ENCODE measurements at regions not wholly inside any gene's neighbourhood (a gene's known extent, or its start where the extent isn't known, plus 50 kb on each side); places are given as distances from the start of the nearest gene placed in this dataset.

- TF ChIP-seq YY1 (IDR thresholded peaks at IDR 0.05; ENCODE audit: low read depth): no peak
- TF ChIP-seq CEBPB (IDR thresholded peaks at IDR 0.05): no peak
- no peak for TF ChIP-seq REST (IDR thresholded peaks at IDR 0.05; ENCODE audit: low read depth)
- no peak for TF ChIP-seq EP300 (IDR thresholded peaks at IDR 0.05; ENCODE audit: borderline replicate concordance)
Observed at GRCh38 chr1:187226396-187226795, 397.6 kb downstream of the PLA2G4A start.
